IMR-90 (cell line): ENCODE measurements at regions not wholly inside any gene's neighbourhood (a gene's known extent, or its start where the extent isn't known, plus 50 kb on each side); places are given as distances from the start of the nearest gene placed in this dataset.

Source experiments
- ATAC-seq: fragments of 200-7000 bp; cut with Tn5 transposase; 2 replicates; pipeline ENCODE4 v1.9.1; 2020; ENCODE audit warnings: low read depth, mild to moderate bottlenecking, moderate library complexity
- BruUV-seq: library from RNA; stranded (reverse); fragments of 400-500 nt; replicated peaks from 2 replicates; lab custom pipeline; 2021; lab: Mats Ljungman, UMichigan
- CTCF ChIA-PET: fragments of 300-600 bp; formaldehyde crosslinking; extraction: SDS; loops from one replicate; lab custom pipeline; 2021; ENCODE audit warnings: antibody characterized with exemption; lab: Yijun Ruan, JAX
- POLR2A ChIA-PET: fragments of 300-600 bp; sonication (Branson Sonifier 250); formaldehyde crosslinking; loops from one replicate; lab custom pipeline; 2022; ENCODE audit warnings: antibody characterized with exemption; ENCODE audit not compliant: unreplicated experiment; lab: Charles Lee
- DNase-seq: peaks from one replicate; pipeline ENCODE4 v3.0.0; 2013
- H2AFZ ChIP-seq: replicated peaks from 2 replicates; pipeline ENCODE3; 2013; ENCODE audit warnings: low read length, mild to moderate bottlenecking; ENCODE audit not compliant: poor library complexity
- H2AK5ac ChIP-seq: 2 replicates; pipeline ENCODE4 v1.6.1; 2013; ENCODE audit warnings: low read depth, low read length, inconsistent platforms
- H2AK9ac ChIP-seq: replicated peaks from 2 replicates; pipeline ENCODE3; 2013; ENCODE audit warnings: mild to moderate bottlenecking, low read depth, low read length, moderate library complexity; ENCODE audit not compliant: poor library complexity
- H2BK120ac ChIP-seq: 2 replicates; pipeline ENCODE4 v1.6.1; 2013; ENCODE audit warnings: low read depth, low read length, inconsistent platforms
- H2BK15ac ChIP-seq: 3 replicates; pipeline ENCODE4 v1.6.1; 2013; ENCODE audit warnings: low read depth, low read length, inconsistent platforms
- H2BK20ac ChIP-seq: 2 replicates; pipeline ENCODE4 v1.6.1; 2013; ENCODE audit warnings: low read depth, mild to moderate bottlenecking, inconsistent platforms, low read length, moderate library complexity
- H2BK5ac ChIP-seq: 2 replicates; pipeline ENCODE4 v1.6.1; 2013; ENCODE audit warnings: mild to moderate bottlenecking, low read depth, low read length, inconsistent platforms; ENCODE audit not compliant: poor library complexity, severe bottlenecking
- H3K14ac ChIP-seq: replicated peaks from 2 replicates; pipeline ENCODE4 v1.6.1; 2013; ENCODE audit warnings: low read depth, low read length, inconsistent platforms
- H3K18ac ChIP-seq: 2 replicates; pipeline ENCODE4 v1.6.1; 2013; ENCODE audit warnings: low read depth, low read length, control low read depth
- H3K23ac ChIP-seq: 2 replicates; pipeline ENCODE4 v1.6.1; 2013; ENCODE audit warnings: low read depth, low read length, inconsistent platforms
- H3K27ac ChIP-seq: 2 replicates; pipeline ENCODE4 v1.5.1; 2013; ENCODE audit warnings: mild to moderate bottlenecking, control low read depth, low read length; ENCODE audit not compliant: insufficient read depth
- H3K27me3 ChIP-seq: 2 replicates; pipeline ENCODE4 v1.6.1; 2013; ENCODE audit warnings: low read length; ENCODE audit not compliant: control insufficient read depth, insufficient read depth
- H3K36me3 ChIP-seq: 2 replicates; pipeline ENCODE4 v1.6.1; 2013; ENCODE audit warnings: low read length, mixed read lengths; ENCODE audit not compliant: control insufficient read depth, insufficient read depth
- H3K4ac ChIP-seq: 2 replicates; pipeline ENCODE4 v1.6.1; 2013; ENCODE audit warnings: low read depth, low read length, inconsistent platforms
- H3K4me1 ChIP-seq: 2 replicates; pipeline ENCODE4 v1.6.1; 2013; ENCODE audit warnings: low read length, mixed read lengths; ENCODE audit not compliant: control insufficient read depth, insufficient read depth
- H3K4me2 ChIP-seq: 2 replicates; pipeline ENCODE4 v1.6.1; 2013; ENCODE audit warnings: low read depth, mild to moderate bottlenecking, control low read depth, low read length, moderate library complexity
- H3K4me3 ChIP-seq: 2 replicates; pipeline ENCODE4 v1.5.1; 2013; ENCODE audit warnings: low read depth, mild to moderate bottlenecking, control low read depth, low read length, moderate library complexity; ENCODE audit not compliant: insufficient read depth
- H3K56ac ChIP-seq: 2 replicates; pipeline ENCODE4 v1.6.1; 2013; ENCODE audit warnings: low read length, inconsistent platforms; ENCODE audit not compliant: insufficient read depth; ENCODE audit errors: extremely low read depth
- H3K79me1 ChIP-seq, 2 experiments: 2 replicates each; pipeline ENCODE4 v1.6.1; 2013; ENCODE audit warnings: low read length in 2 of 2, inconsistent platforms in 1 of 2, low read depth in 1 of 2
- H3K9ac ChIP-seq: 2 replicates; pipeline ENCODE4 v1.6.1; 2013; ENCODE audit warnings: low read depth, low read length, control low read depth
- H3K9me1 ChIP-seq: 2 replicates; pipeline ENCODE4 v1.6.1; 2013; ENCODE audit warnings: low read length, inconsistent platforms; ENCODE audit not compliant: insufficient read depth
- H3K9me3 ChIP-seq: 2 replicates; pipeline ENCODE4 v1.6.1; 2013; ENCODE audit warnings: low read length; ENCODE audit not compliant: control insufficient read depth, insufficient read depth
- H4K20me1 ChIP-seq: 2 replicates; pipeline ENCODE4 v1.6.1; 2013; ENCODE audit warnings: low read length, inconsistent platforms; ENCODE audit not compliant: insufficient read depth
- H4K5ac ChIP-seq: 2 replicates; pipeline ENCODE4 v1.6.1; 2013; ENCODE audit warnings: mild to moderate bottlenecking, low read depth, low read length, control low read depth
- H4K8ac ChIP-seq, 2 experiments: 2 replicates each; pipeline ENCODE4 v1.6.1; 2013; ENCODE audit warnings: low read depth in 2 of 2, low read length in 2 of 2, control low read depth in 1 of 2, inconsistent platforms in 1 of 2
- H4K91ac ChIP-seq: 2 replicates; pipeline ENCODE4 v1.6.1; 2013; ENCODE audit warnings: low read depth, low read length, inconsistent platforms; ENCODE audit not compliant: insufficient read depth
- CEBPB ChIP-seq: IDR thresholded peaks from 2 replicates; pipeline ENCODE4 v1.6.1; 2012; ENCODE audit warnings: low read depth, low read length, improper control_type of control experiment
- FOS ChIP-seq: fragments of 150-350 bp; IDR thresholded peaks from 2 replicates; pipeline ENCODE4 v1.6.1; 2016; ENCODE audit warnings: low read depth, low read length
- POLR2A ChIP-seq: IDR thresholded peaks from 2 replicates; pipeline ENCODE4 v1.6.1; 2012; ENCODE audit warnings: mild to moderate bottlenecking, low read depth, low read length
- RAD21 ChIP-seq: IDR thresholded peaks from 2 replicates; pipeline ENCODE4 v1.6.1; 2012; ENCODE audit warnings: low read length, improper control_type of control experiment
- RCOR1 ChIP-seq: IDR thresholded peaks from 2 replicates; pipeline ENCODE4 v1.6.1; 2012; ENCODE audit warnings: mild to moderate bottlenecking, low read length, improper control_type of control experiment; ENCODE audit not compliant: insufficient replicate concordance
- SMC3 ChIP-seq: fragments of 150-350 bp; IDR thresholded peaks from 2 replicates; pipeline ENCODE4 v1.6.1; 2016; ENCODE audit warnings: low read depth, mild to moderate bottlenecking, antibody characterized with exemption, low read length, moderate library complexity
- WGBS, 2 experiments: methylation state at CpG; one replicate each; pipeline versions ENCODE4 v1.1.5 to v1.1.7; 2013; ENCODE audit warnings: missing lambda C conversion rate in 2 of 2; ENCODE audit not compliant: insufficient read length in 1 of 2; ENCODE audit errors: extremely low coverage in 2 of 2; 5-methylcytosine and 5-hydroxymethylcytosine counted together
- dilution Hi-C: fragments of 300-500 bp; cut with HindIII; formaldehyde crosslinking; loops from one replicate; pipeline ENCODE4 v1.14.3; 2018; ENCODE audit warnings: low sequenced_read_pairs; ENCODE audit not compliant: unreplicated experiment
- in situ Hi-C: fragments of 300-500 bp; cut with MboI; formaldehyde crosslinking; loops from 3 replicates; pipeline ENCODE4 v1.14.3; 2019; ENCODE audit warnings: low sequenced_read_pairs, inconsistent platforms, mixed read lengths
- intact Hi-C: fragments of 100-400 bp; cut with micrococcal nuclease; formaldehyde crosslinking; loops from 2 replicates; pipeline ENCODE4 v1.10.0; 2022
- TF ChIP-seq, protein P1 (sequence below): fragments of 150-350 bp; IDR thresholded peaks from 2 replicates; pipeline ENCODE4 v1.6.1; 2017; ENCODE audit warnings: mild to moderate bottlenecking, antibody characterized with exemption, low read length, low read depth
- TF ChIP-seq, protein P2 (sequence below): conservative IDR thresholded peaks from 2 replicates; pipeline ENCODE4 v1.5.1; 2012; ENCODE audit warnings: mild to moderate bottlenecking, low read depth, low read length, improper control_type of control experiment

DNA sequence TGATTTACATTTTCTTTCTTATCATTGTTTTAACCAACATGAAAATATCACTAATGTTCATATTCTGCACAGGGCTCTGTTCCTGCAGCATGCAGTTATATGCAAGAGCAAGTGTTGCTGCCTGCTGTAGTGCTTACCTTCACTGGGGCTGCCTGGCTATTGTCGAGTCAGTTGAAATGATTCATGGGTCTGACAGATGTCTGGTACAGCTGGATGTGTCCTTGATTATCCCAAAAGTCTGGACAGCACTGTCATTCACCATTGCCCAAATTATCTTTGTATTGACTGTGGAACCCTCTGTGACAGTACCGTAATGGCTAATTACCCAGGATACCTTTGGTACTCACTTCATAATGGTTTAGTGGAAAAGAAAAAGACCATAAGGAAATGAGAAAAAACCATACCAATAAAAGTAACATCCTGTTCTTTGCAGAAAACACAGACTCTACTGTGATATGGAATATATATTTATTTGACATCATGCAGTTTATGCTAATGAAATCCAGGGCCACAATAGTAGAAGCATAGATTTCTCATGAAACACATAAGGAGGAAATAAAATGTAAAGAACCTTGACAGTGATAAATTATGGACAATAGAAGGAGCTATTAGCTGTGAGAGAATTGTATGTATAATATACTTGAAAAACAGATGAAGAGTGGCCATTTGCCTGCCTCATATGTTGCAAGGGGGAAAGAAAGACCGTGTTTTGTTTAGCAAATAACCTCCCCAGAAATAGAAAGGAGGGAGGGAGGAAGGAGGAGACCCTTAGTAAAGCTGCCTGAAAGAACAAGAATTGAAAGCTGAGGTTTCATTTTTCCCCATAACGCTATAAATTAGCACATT, 249.8 kb upstream of the ATP5MC3 start:
- Histone ChIP-seq H4K91ac (no peak overlapping the region), H3K4ac (no peak overlapping the region), H3K9me1 (no peaks in the 10 kb centered on the region), H2AK9ac (no peak overlapping the region), H3K27ac (no peak overlapping the region), H4K8ac (no peak overlapping the region), H2AK5ac (no peak overlapping the region), H3K36me3 (no peaks in the 10 kb centered on the region), H3K79me1 (no peaks in the 10 kb centered on the region), H2AFZ (peak overlapping the region; percentile 51), H3K4me1 (no peaks in the 10 kb centered on the region), H2BK20ac (no peak overlapping the region), H2BK15ac (no peak overlapping the region), H3K4me3 (no peak overlapping the region), H3K4me2 (no peak overlapping the region), H3K23ac (no peak overlapping the region), H3K27me3 (no peaks in the 10 kb centered on the region), H3K14ac (no peak overlapping the region), H3K56ac (no peak overlapping the region), H4K5ac (no peak overlapping the region), H2BK120ac (no peak overlapping the region), H4K20me1 (no peaks in the 10 kb centered on the region), H2BK5ac (no peak overlapping the region), H3K9me3 (no peaks in the 10 kb centered on the region), H3K18ac (no peak overlapping the region), H3K9ac (no peak overlapping the region)
- DNase-seq (no peak), ATAC-seq (no peak)
- in situ Hi-C loops: no loop called here
- TF ChIP-seq POLR2A: no peak
- TF ChIP-seq, protein P1, sequence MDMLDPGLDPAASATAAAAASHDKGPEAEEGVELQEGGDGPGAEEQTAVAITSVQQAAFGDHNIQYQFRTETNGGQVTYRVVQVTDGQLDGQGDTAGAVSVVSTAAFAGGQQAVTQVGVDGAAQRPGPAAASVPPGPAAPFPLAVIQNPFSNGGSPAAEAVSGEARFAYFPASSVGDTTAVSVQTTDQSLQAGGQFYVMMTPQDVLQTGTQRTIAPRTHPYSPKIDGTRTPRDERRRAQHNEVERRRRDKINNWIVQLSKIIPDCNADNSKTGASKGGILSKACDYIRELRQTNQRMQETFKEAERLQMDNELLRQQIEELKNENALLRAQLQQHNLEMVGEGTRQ: no peak
- no peak for TF ChIP-seq CEBPB
- TF ChIP-seq RAD21: no peak
- TF ChIP-seq RCOR1: no peak
- TF ChIP-seq SMC3: no peak
- no peak for TF ChIP-seq FOS
- TF ChIP-seq, protein P2, sequence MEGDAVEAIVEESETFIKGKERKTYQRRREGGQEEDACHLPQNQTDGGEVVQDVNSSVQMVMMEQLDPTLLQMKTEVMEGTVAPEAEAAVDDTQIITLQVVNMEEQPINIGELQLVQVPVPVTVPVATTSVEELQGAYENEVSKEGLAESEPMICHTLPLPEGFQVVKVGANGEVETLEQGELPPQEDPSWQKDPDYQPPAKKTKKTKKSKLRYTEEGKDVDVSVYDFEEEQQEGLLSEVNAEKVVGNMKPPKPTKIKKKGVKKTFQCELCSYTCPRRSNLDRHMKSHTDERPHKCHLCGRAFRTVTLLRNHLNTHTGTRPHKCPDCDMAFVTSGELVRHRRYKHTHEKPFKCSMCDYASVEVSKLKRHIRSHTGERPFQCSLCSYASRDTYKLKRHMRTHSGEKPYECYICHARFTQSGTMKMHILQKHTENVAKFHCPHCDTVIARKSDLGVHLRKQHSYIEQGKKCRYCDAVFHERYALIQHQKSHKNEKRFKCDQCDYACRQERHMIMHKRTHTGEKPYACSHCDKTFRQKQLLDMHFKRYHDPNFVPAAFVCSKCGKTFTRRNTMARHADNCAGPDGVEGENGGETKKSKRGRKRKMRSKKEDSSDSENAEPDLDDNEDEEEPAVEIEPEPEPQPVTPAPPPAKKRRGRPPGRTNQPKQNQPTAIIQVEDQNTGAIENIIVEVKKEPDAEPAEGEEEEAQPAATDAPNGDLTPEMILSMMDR: no peak
- CTCF ChIA-PET: interaction anchor here (1.1 kb wide), 1 partner anchor 50 kb away, joined by 3 read pairs; no protein-coding TSS in a partner anchor
- no CpG with 5 or more reads among the region's 4 CpGs for WGBS, 2 experiments
- dilution Hi-C loops: no loop called here
- POLR2A ChIA-PET: interaction anchor here (0.5 kb wide), 1 partner anchor 125 kb away, joined by 6 read pairs; no protein-coding TSS in a partner anchor
- intact Hi-C loops: no loop called here
- BruUV-seq: no TSS peak
